IMR-90 (cell line): ENCODE measurements at regions not wholly inside any gene's neighbourhood (a gene's known extent, or its start where the extent isn't known, plus 50 kb on each side); places are given as distances from the start of the nearest gene placed in this dataset.

ENCODE experiments used
- ATAC-seq: fragments of 200-7000 bp; cut with Tn5 transposase; 2 replicates; pipeline ENCODE4 v1.9.1; 2020; ENCODE audit warnings: low read depth, mild to moderate bottlenecking, moderate library complexity
- BruUV-seq: library from RNA; stranded (reverse); fragments of 400-500 nt; replicated peaks from 2 replicates; lab custom pipeline; 2021; lab: Mats Ljungman, UMichigan
- CTCF ChIA-PET: fragments of 300-600 bp; formaldehyde crosslinking; extraction: SDS; loops from one replicate; lab custom pipeline; 2021; ENCODE audit warnings: antibody characterized with exemption; lab: Yijun Ruan, JAX
- POLR2A ChIA-PET: fragments of 300-600 bp; sonication (Branson Sonifier 250); formaldehyde crosslinking; loops from one replicate; lab custom pipeline; 2022; ENCODE audit warnings: antibody characterized with exemption; ENCODE audit not compliant: unreplicated experiment; lab: Charles Lee
- DNase-seq: peaks from one replicate; pipeline ENCODE4 v3.0.0; 2013
- H2AFZ ChIP-seq: replicated peaks from 2 replicates; pipeline ENCODE3; 2013; ENCODE audit warnings: low read length, mild to moderate bottlenecking; ENCODE audit not compliant: poor library complexity
- H2AK5ac ChIP-seq: 2 replicates; pipeline ENCODE4 v1.6.1; 2013; ENCODE audit warnings: low read depth, low read length, inconsistent platforms
- H2AK9ac ChIP-seq: replicated peaks from 2 replicates; pipeline ENCODE3; 2013; ENCODE audit warnings: mild to moderate bottlenecking, low read depth, low read length, moderate library complexity; ENCODE audit not compliant: poor library complexity
- H2BK120ac ChIP-seq: 2 replicates; pipeline ENCODE4 v1.6.1; 2013; ENCODE audit warnings: low read depth, low read length, inconsistent platforms
- H2BK15ac ChIP-seq: 3 replicates; pipeline ENCODE4 v1.6.1; 2013; ENCODE audit warnings: low read depth, low read length, inconsistent platforms
- H2BK20ac ChIP-seq: 2 replicates; pipeline ENCODE4 v1.6.1; 2013; ENCODE audit warnings: low read depth, mild to moderate bottlenecking, inconsistent platforms, low read length, moderate library complexity
- H2BK5ac ChIP-seq: 2 replicates; pipeline ENCODE4 v1.6.1; 2013; ENCODE audit warnings: mild to moderate bottlenecking, low read depth, low read length, inconsistent platforms; ENCODE audit not compliant: poor library complexity, severe bottlenecking
- H3K14ac ChIP-seq: replicated peaks from 2 replicates; pipeline ENCODE4 v1.6.1; 2013; ENCODE audit warnings: low read depth, low read length, inconsistent platforms
- H3K18ac ChIP-seq: 2 replicates; pipeline ENCODE4 v1.6.1; 2013; ENCODE audit warnings: low read depth, low read length, control low read depth
- H3K23ac ChIP-seq: 2 replicates; pipeline ENCODE4 v1.6.1; 2013; ENCODE audit warnings: low read depth, low read length, inconsistent platforms
- H3K27ac ChIP-seq: 2 replicates; pipeline ENCODE4 v1.5.1; 2013; ENCODE audit warnings: mild to moderate bottlenecking, control low read depth, low read length; ENCODE audit not compliant: insufficient read depth
- H3K27me3 ChIP-seq: 2 replicates; pipeline ENCODE4 v1.6.1; 2013; ENCODE audit warnings: low read length; ENCODE audit not compliant: control insufficient read depth, insufficient read depth
- H3K36me3 ChIP-seq: 2 replicates; pipeline ENCODE4 v1.6.1; 2013; ENCODE audit warnings: low read length, mixed read lengths; ENCODE audit not compliant: control insufficient read depth, insufficient read depth
- H3K4ac ChIP-seq: 2 replicates; pipeline ENCODE4 v1.6.1; 2013; ENCODE audit warnings: low read depth, low read length, inconsistent platforms
- H3K4me1 ChIP-seq: 2 replicates; pipeline ENCODE4 v1.6.1; 2013; ENCODE audit warnings: low read length, mixed read lengths; ENCODE audit not compliant: control insufficient read depth, insufficient read depth
- H3K4me2 ChIP-seq: 2 replicates; pipeline ENCODE4 v1.6.1; 2013; ENCODE audit warnings: low read depth, mild to moderate bottlenecking, control low read depth, low read length, moderate library complexity
- H3K4me3 ChIP-seq: 2 replicates; pipeline ENCODE4 v1.5.1; 2013; ENCODE audit warnings: low read depth, mild to moderate bottlenecking, control low read depth, low read length, moderate library complexity; ENCODE audit not compliant: insufficient read depth
- H3K56ac ChIP-seq: 2 replicates; pipeline ENCODE4 v1.6.1; 2013; ENCODE audit warnings: low read length, inconsistent platforms; ENCODE audit not compliant: insufficient read depth; ENCODE audit errors: extremely low read depth
- H3K79me1 ChIP-seq, 2 experiments: 2 replicates each; pipeline ENCODE4 v1.6.1; 2013; ENCODE audit warnings: low read length in 2 of 2, inconsistent platforms in 1 of 2, low read depth in 1 of 2
- H3K9ac ChIP-seq: 2 replicates; pipeline ENCODE4 v1.6.1; 2013; ENCODE audit warnings: low read depth, low read length, control low read depth
- H3K9me1 ChIP-seq: 2 replicates; pipeline ENCODE4 v1.6.1; 2013; ENCODE audit warnings: low read length, inconsistent platforms; ENCODE audit not compliant: insufficient read depth
- H3K9me3 ChIP-seq: 2 replicates; pipeline ENCODE4 v1.6.1; 2013; ENCODE audit warnings: low read length; ENCODE audit not compliant: control insufficient read depth, insufficient read depth
- H4K20me1 ChIP-seq: 2 replicates; pipeline ENCODE4 v1.6.1; 2013; ENCODE audit warnings: low read length, inconsistent platforms; ENCODE audit not compliant: insufficient read depth
- H4K5ac ChIP-seq: 2 replicates; pipeline ENCODE4 v1.6.1; 2013; ENCODE audit warnings: mild to moderate bottlenecking, low read depth, low read length, control low read depth
- H4K8ac ChIP-seq, 2 experiments: 2 replicates each; pipeline ENCODE4 v1.6.1; 2013; ENCODE audit warnings: low read depth in 2 of 2, low read length in 2 of 2, control low read depth in 1 of 2, inconsistent platforms in 1 of 2
- H4K91ac ChIP-seq: 2 replicates; pipeline ENCODE4 v1.6.1; 2013; ENCODE audit warnings: low read depth, low read length, inconsistent platforms; ENCODE audit not compliant: insufficient read depth
- FOS ChIP-seq: fragments of 150-350 bp; IDR thresholded peaks from 2 replicates; pipeline ENCODE4 v1.6.1; 2016; ENCODE audit warnings: low read depth, low read length
- NFE2L2 ChIP-seq: fragments of 150-350 bp; IDR thresholded peaks from 2 replicates; pipeline ENCODE4 v1.6.1; 2016; ENCODE audit warnings: low read depth, mild to moderate bottlenecking, low read length
- POLR2A ChIP-seq: IDR thresholded peaks from 2 replicates; pipeline ENCODE4 v1.6.1; 2012; ENCODE audit warnings: mild to moderate bottlenecking, low read depth, low read length
- RAD21 ChIP-seq: IDR thresholded peaks from 2 replicates; pipeline ENCODE4 v1.6.1; 2012; ENCODE audit warnings: low read length, improper control_type of control experiment
- RCOR1 ChIP-seq: IDR thresholded peaks from 2 replicates; pipeline ENCODE4 v1.6.1; 2012; ENCODE audit warnings: mild to moderate bottlenecking, low read length, improper control_type of control experiment; ENCODE audit not compliant: insufficient replicate concordance
- USF2 ChIP-seq: fragments of 150-350 bp; IDR thresholded peaks from 2 replicates; pipeline ENCODE4 v1.6.1; 2017; ENCODE audit warnings: mild to moderate bottlenecking, antibody characterized with exemption, low read length, low read depth
- WGBS, 2 experiments: methylation state at CpG; one replicate each; pipeline versions ENCODE4 v1.1.5 to v1.1.7; 2013; ENCODE audit warnings: missing lambda C conversion rate in 2 of 2; ENCODE audit not compliant: insufficient read length in 1 of 2; ENCODE audit errors: extremely low coverage in 2 of 2; 5-methylcytosine and 5-hydroxymethylcytosine counted together
- dilution Hi-C: fragments of 300-500 bp; cut with HindIII; formaldehyde crosslinking; loops from one replicate; pipeline ENCODE4 v1.14.3; 2018; ENCODE audit warnings: low sequenced_read_pairs; ENCODE audit not compliant: unreplicated experiment
- in situ Hi-C: fragments of 300-500 bp; cut with MboI; formaldehyde crosslinking; loops from 3 replicates; pipeline ENCODE4 v1.14.3; 2019; ENCODE audit warnings: low sequenced_read_pairs, inconsistent platforms, mixed read lengths
- intact Hi-C: fragments of 100-400 bp; cut with micrococcal nuclease; formaldehyde crosslinking; loops from 2 replicates; pipeline ENCODE4 v1.10.0; 2022

- H3K4me2 ChIP-seq: no peak overlapping the region
- intact Hi-C loops: no loop called here
- no peaks in the 10 kb centered on the region for H3K9me1 ChIP-seq
- ChIA-PET CTCF (no interaction called here), POLR2A (no interaction called here)
- in situ Hi-C loops: no loop called here
- dilution Hi-C loops: no loop called here
- no CpG with 5 or more reads among the region's 3 CpGs for WGBS, 2 experiments
- no peak overlapping the region for H2BK120ac ChIP-seq
- no peaks in the 10 kb centered on the region for H3K27me3 ChIP-seq
- ATAC-seq (no peak), DNase-seq (no peak)
- H3K4me1 ChIP-seq: no peaks in the 10 kb centered on the region
- H3K4ac ChIP-seq: no peak overlapping the region
- no peak overlapping the region for H2BK20ac ChIP-seq
- no peak overlapping the region for H3K27ac ChIP-seq
- no peak overlapping the region for H2AK5ac ChIP-seq
- H2AK9ac ChIP-seq: no peak overlapping the region
- BruUV-seq: no TSS peak
- H3K23ac ChIP-seq: no peak overlapping the region
- H4K5ac ChIP-seq: no peak overlapping the region
- no peaks in the 10 kb centered on the region for H3K79me1 ChIP-seq
- H3K36me3 ChIP-seq: no peaks in the 10 kb centered on the region
- no peak overlapping the region for H3K4me3 ChIP-seq
- no peaks in the 10 kb centered on the region for H3K9me3 ChIP-seq
- H4K8ac ChIP-seq: no peak overlapping the region
- H3K14ac ChIP-seq: no peak overlapping the region
- TF ChIP-seq POLR2A (no peak), NFE2L2 (no peak), RAD21 (no peak), RCOR1 (no peak), USF2 (no peak), FOS (no peak)
- no peak overlapping the region for H3K18ac ChIP-seq
- H4K91ac ChIP-seq: no peak overlapping the region
- no peak overlapping the region for H2BK5ac ChIP-seq
- H3K56ac ChIP-seq: no peak overlapping the region
- no peak overlapping the region for H2BK15ac ChIP-seq
- H3K9ac ChIP-seq: no peak overlapping the region
- H2AFZ ChIP-seq: no peak overlapping the region
- H4K20me1 ChIP-seq: no peaks in the 10 kb centered on the region
Observed at GRCh38 chr10:90447831-90448230, 410.0 kb downstream of the HTR7 start.
